ENCODE measurements at regions not wholly inside any gene's neighbourhood (a gene's known extent, or its start where the extent isn't known, plus 50 kb on each side); places are given as distances from the start of the nearest gene placed in this dataset.

- TF ChIP-seq POLR2A (IDR thresholded peaks at IDR 0.05) (no peak), CTCF (IDR thresholded peaks at IDR 0.05 in 4 of 5, conservative IDR thresholded peaks at IDR 0.05 in 1 of 5) (no peak)
Measured at GRCh38 chr2:51534166-51534565, 502.2 kb upstream of the NRXN1 start.

Data from gastrocnemius medialis (tissue), 4 donors.